Right atrium auricular region (tissue), 2 donors: ENCODE measurements at regions not wholly inside any gene's neighbourhood (a gene's known extent, or its start where the extent isn't known, plus 50 kb on each side); places are given as distances from the start of the nearest gene placed in this dataset.

Experiments used
- DNase-seq: peaks from one replicate; pipeline ENCODE4 v3.0.0-alpha.2; 2019; ENCODE audit warnings: low spot score
- H3K27ac ChIP-seq, 2 donors: fragments of 200-600 bp; sonication (generic); 1 replicate in 1 of 2; 2 replicates in 1 of 2; pipeline ENCODE4 v1.5.1; 2016 to 2019
- H3K27me3 ChIP-seq, 2 donors: fragments of 200-600 bp; sonication (generic); one replicate each; pipeline versions ENCODE4 v1.5.1 to v1.6.0; 2017 to 2019
- H3K36me3 ChIP-seq: fragments of 200-600 bp; sonication (generic); one replicate; pipeline ENCODE4 v1.5.1; 2016
- H3K4me1 ChIP-seq, 2 donors: fragments of 200-600 bp; sonication (generic); one replicate each; pipeline versions ENCODE4 v1.5.1 to v1.6.0; 2017 to 2019
- H3K4me3 ChIP-seq, 2 donors: fragments of 200-600 bp; sonication (generic); 1 replicate in 1 of 2; 2 replicates in 1 of 2; pipeline ENCODE4 v1.5.1; 2017 to 2019; ENCODE audit warnings: mild to moderate bottlenecking in 1 of 2, moderate library complexity in 1 of 2
- H3K9me3 ChIP-seq, 2 donors: fragments of 200-600 bp; sonication (generic); one replicate each; pipeline ENCODE4 v1.5.1; 2019
- TF ChIP-seq, protein P1 (sequence below), 2 donors: fragments of 200-600 bp; sonication (generic); IDR thresholded peaks; one replicate each; pipeline ENCODE4 v1.5.1; 2019; ENCODE audit warnings: antibody characterized with exemption in 2 of 2

GRCh38 chr3:90036939-90037469, 929.6 kb downstream of the EPHA3 start:
- TF ChIP-seq, protein P1, sequence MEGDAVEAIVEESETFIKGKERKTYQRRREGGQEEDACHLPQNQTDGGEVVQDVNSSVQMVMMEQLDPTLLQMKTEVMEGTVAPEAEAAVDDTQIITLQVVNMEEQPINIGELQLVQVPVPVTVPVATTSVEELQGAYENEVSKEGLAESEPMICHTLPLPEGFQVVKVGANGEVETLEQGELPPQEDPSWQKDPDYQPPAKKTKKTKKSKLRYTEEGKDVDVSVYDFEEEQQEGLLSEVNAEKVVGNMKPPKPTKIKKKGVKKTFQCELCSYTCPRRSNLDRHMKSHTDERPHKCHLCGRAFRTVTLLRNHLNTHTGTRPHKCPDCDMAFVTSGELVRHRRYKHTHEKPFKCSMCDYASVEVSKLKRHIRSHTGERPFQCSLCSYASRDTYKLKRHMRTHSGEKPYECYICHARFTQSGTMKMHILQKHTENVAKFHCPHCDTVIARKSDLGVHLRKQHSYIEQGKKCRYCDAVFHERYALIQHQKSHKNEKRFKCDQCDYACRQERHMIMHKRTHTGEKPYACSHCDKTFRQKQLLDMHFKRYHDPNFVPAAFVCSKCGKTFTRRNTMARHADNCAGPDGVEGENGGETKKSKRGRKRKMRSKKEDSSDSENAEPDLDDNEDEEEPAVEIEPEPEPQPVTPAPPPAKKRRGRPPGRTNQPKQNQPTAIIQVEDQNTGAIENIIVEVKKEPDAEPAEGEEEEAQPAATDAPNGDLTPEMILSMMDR (IDR thresholded peaks at IDR 0.05): no peak

DNA sequence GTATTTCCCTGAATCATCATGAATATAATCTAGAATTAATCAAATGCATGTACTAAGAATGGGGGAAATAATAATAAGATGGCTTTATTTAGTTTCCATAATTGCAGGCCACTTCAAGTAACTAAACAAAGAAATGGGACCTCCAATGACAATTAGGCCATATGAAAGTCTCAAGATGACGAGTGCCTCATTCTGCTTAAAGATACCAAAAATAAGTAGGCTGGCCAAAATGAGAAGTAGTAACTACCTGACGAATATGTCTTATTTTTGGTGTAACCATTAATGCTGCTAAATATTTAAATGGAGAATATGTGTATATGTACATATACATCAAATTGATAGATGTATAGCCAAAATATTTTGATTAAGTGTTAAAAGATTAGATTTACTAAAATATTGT, 932.6 kb downstream of the EPHA3 start:
- H3K27me3 ChIP-seq: no peaks in the 10 kb centered on the region
- TF ChIP-seq, protein P1 (IDR thresholded peaks at IDR 0.05): no peak
- no peak overlapping the region for H3K27ac ChIP-seq
- DNase-seq: no peak
- H3K4me3 ChIP-seq: no peak overlapping the region
- H3K36me3 ChIP-seq: no peaks in the 10 kb centered on the region
- H3K9me3 ChIP-seq: no peaks in the 10 kb centered on the region
- H3K4me1 ChIP-seq: no peaks in the 10 kb centered on the region

More at GRCh38 chr3:90036939-90037469, 929.6 kb downstream of the EPHA3 start:
- Histone ChIP-seq H3K27ac (no peak overlapping the region), H3K4me3 (no peak overlapping the region), H3K4me1 (no peaks in the 10 kb centered on the region), H3K27me3 (no peaks in the 10 kb centered on the region), H3K9me3 (no peaks in the 10 kb centered on the region), H3K36me3 (no peaks in the 10 kb centered on the region)
- DNase-seq: no peak

- no peaks in the 10 kb centered on the region for H3K36me3 ChIP-seq
- no peaks in the 10 kb centered on the region for H3K27me3 ChIP-seq
- no peak for DNase-seq
- no peaks in the 10 kb centered on the region for H3K9me3 ChIP-seq
- H3K4me1 ChIP-seq: no peaks in the 10 kb centered on the region
- TF ChIP-seq, protein P1 (IDR thresholded peaks at IDR 0.05): no peak
- H3K4me3 ChIP-seq: no peak overlapping the region
- no peak overlapping the region for H3K27ac ChIP-seq
Measured at GRCh38 chr3:90040554-90040953, 933.1 kb downstream of the EPHA3 start.

DNA sequence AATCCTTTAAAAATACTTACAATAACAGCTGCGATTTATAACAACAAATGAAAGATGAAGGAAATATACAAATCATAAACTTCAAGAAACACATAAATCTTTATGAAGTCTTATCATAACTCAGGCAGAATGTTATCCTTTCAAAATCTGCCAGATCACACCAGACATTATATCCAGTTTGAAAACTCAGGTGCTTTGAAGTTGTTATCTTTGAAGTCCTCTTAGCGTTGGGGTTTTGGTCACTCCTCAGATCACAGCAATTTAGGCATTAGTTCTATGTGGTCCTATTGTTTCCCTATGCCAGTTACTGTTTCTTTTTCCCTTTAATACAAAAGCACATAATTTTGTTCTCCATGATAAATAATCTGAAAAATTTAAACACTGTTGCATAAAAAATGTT, 934.6 kb downstream of the EPHA3 start:
- Histone ChIP-seq H3K9me3 (no peaks in the 10 kb centered on the region), H3K27ac (no peak overlapping the region), H3K27me3 (no peaks in the 10 kb centered on the region), H3K4me1 (no peaks in the 10 kb centered on the region), H3K36me3 (no peaks in the 10 kb centered on the region), H3K4me3 (no peak overlapping the region)
- DNase-seq: no peak
- TF ChIP-seq, protein P1 (IDR thresholded peaks at IDR 0.05): no peak

DNA sequence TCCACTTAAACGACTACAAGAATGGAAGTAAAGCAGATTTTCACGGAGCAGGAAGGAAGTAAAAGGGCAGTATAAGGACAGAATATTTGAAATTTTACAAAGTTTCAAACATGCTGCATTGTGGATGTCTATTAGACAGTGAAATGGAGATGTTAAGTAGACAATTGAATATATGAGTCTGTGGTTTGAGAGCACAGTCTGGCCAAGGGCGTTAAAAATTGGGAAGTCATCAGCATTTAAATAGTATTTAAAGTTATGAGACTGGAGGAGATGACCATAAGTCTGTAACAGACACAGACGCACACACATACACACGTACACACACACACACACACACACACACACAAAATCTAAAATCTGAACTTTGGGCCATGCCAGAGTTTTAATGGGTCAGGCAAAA, 935.9 kb downstream of the EPHA3 start:
- Histone ChIP-seq H3K27ac (no peak overlapping the region), H3K9me3 (no peaks in the 10 kb centered on the region), H3K36me3 (no peaks in the 10 kb centered on the region), H3K4me1 (no peaks in the 10 kb centered on the region), H3K27me3 (no peaks in the 10 kb centered on the region), H3K4me3 (no peak overlapping the region)
- TF ChIP-seq, protein P1 (IDR thresholded peaks at IDR 0.05): no peak
- no peak for DNase-seq
